Parathyroid adenoma (tissue), 2 donors: ENCODE measurements at regions not wholly inside any gene's neighbourhood (a gene's known extent, or its start where the extent isn't known, plus 50 kb on each side); places are given as distances from the start of the nearest gene placed in this dataset.
A peak's percentile ranks its signal among the peaks of the same experiment; 100 is the strongest.

Experiments used
- H2AFZ ChIP-seq: fragments of 300-600 bp; sonication (generic); one replicate; pipeline ENCODE4 v1.7.0; 2017; ENCODE audit warnings: antibody characterized with exemption, mild to moderate bottlenecking
- H3K27ac ChIP-seq: fragments of 300-600 bp; sonication (generic); one replicate; pipeline ENCODE4 v1.7.0; 2017
- H3K27me3 ChIP-seq: fragments of 300-600 bp; sonication (generic); one replicate; pipeline ENCODE4 v1.7.0; 2017; ENCODE audit warnings: low read length; ENCODE audit not compliant: control insufficient read depth, insufficient read depth
- H3K36me3 ChIP-seq: fragments of 300-600 bp; sonication (generic); one replicate; pipeline ENCODE4 v1.7.0; 2017; ENCODE audit warnings: low read length; ENCODE audit not compliant: control insufficient read depth, insufficient read depth
- H3K4me1 ChIP-seq: fragments of 300-600 bp; sonication (generic); one replicate; pipeline ENCODE4 v1.7.0; 2017; ENCODE audit warnings: control low read depth
- H3K4me2 ChIP-seq: fragments of 300-600 bp; sonication (generic); one replicate; pipeline ENCODE4 v1.7.0; 2017; ENCODE audit warnings: low read length
- H3K4me3 ChIP-seq: fragments of 300-600 bp; sonication (generic); one replicate; pipeline ENCODE4 v1.7.0; 2017; ENCODE audit warnings: low read depth, low read length
- H3K79me2 ChIP-seq: fragments of 300-600 bp; sonication (generic); one replicate; pipeline ENCODE4 v1.7.0; 2017; ENCODE audit warnings: control low read depth
- H3K9ac ChIP-seq: fragments of 300-600 bp; sonication (generic); one replicate; pipeline ENCODE4 v1.7.0; 2017; ENCODE audit warnings: mild to moderate bottlenecking
- H3K9me3 ChIP-seq: fragments of 300-600 bp; sonication (generic); one replicate; pipeline ENCODE4 v1.7.0; 2017; ENCODE audit warnings: low read length; ENCODE audit not compliant: control insufficient read depth
- CTCF ChIP-seq: fragments of 300-600 bp; sonication (generic); IDR thresholded peaks from one replicate; pipeline ENCODE4 v1.7.0; 2017; ENCODE audit warnings: antibody characterized with exemption, mild to moderate bottlenecking
- donor health status: primary hyperparathyroidism.

GRCh38 chr3:99071096-99071495, 169.6 kb upstream of the DCBLD2 start:
- Histone ChIP-seq H3K79me2 (no peaks in the 10 kb centered on the region), H3K27ac (peak overlapping the region; percentile 39), H3K36me3 (no peaks in the 10 kb centered on the region), H3K27me3 (no peaks in the 10 kb centered on the region), H3K9ac (no peak overlapping the region), H3K4me2 (no peak overlapping the region), H3K9me3 (no peaks in the 10 kb centered on the region), H3K4me1 (peaks cover 25% of the 10 kb centered on the region), H2AFZ (peak overlapping the region; percentile 41), H3K4me3 (no peak overlapping the region)
- TF ChIP-seq CTCF: no peak

GRCh38 chr3:99069973-99070372, 168.5 kb upstream of the DCBLD2 start:
- Histone ChIP-seq H3K4me1 (peaks cover 25% of the 10 kb centered on the region), H3K9me3 (no peaks in the 10 kb centered on the region), H3K4me3 (no peak overlapping the region), H3K79me2 (no peaks in the 10 kb centered on the region), H3K27me3 (no peaks in the 10 kb centered on the region), H3K9ac (no peak overlapping the region), H2AFZ (peak overlapping the region; percentile 41), H3K36me3 (no peaks in the 10 kb centered on the region), H3K27ac (peak overlapping the region; percentile 39), H3K4me2 (peak overlapping the region; percentile 41)
- no peak for TF ChIP-seq CTCF

DNA sequence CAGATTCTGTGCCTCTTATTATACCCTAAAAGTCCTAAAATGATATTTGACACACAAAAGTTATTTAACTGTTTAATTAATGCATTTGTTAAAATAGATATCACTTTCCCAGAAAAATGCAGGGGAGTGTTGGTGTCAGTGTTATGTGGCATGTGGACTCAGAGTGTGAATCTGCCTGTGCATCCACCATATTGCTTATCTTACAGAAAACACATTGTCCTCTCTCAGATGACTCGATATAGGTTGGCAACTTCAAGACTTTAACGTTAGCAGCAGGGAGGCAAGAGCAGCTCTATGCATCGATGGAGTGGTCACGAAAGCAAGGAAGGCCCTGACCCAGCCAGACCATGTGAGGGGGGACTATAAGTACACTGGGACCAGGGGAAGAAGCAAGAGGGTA, 165.4 kb upstream of the DCBLD2 start:
- Histone ChIP-seq H3K79me2 (no peaks in the 10 kb centered on the region), H3K27me3 (no peaks in the 10 kb centered on the region), H2AFZ (no peak overlapping the region), H3K4me2 (no peak overlapping the region), H3K9me3 (no peaks in the 10 kb centered on the region), H3K36me3 (no peaks in the 10 kb centered on the region), H3K27ac (no peak overlapping the region), H3K4me1 (peaks cover 21% of the 10 kb centered on the region), H3K9ac (no peak overlapping the region), H3K4me3 (no peak overlapping the region)
- no peak for TF ChIP-seq CTCF

DNA sequence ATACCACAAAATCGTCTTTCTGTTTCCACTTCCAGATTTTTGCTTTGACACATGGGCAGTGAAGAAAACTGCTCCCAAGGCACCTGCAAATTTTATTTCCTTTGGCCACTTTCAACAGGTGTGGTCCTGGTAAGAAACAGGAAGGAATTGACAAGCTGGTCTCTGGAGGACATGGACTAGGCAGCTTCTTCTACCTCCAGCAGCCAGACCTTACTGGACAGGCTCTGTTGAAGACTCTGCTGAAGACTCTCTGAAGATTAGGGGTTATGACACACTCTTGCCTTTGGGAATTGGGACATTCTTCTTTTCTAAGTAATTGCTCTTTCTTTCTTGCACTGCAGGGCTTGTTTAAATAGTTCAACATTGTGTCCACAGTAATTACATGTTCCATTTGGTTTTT, 147.7 kb upstream of the DCBLD2 start:
- H2AFZ ChIP-seq: no peak overlapping the region
- H3K9ac ChIP-seq: no peak overlapping the region
- no peak overlapping the region for H3K4me3 ChIP-seq
- no peak overlapping the region for H3K4me2 ChIP-seq
- no peak overlapping the region for H3K27ac ChIP-seq
- H3K4me1 ChIP-seq: no peaks in the 10 kb centered on the region
- no peaks in the 10 kb centered on the region for H3K9me3 ChIP-seq
- H3K36me3 ChIP-seq: no peaks in the 10 kb centered on the region
- no peaks in the 10 kb centered on the region for H3K79me2 ChIP-seq
- TF ChIP-seq CTCF: no peak
- H3K27me3 ChIP-seq: no peaks in the 10 kb centered on the region

DNA sequence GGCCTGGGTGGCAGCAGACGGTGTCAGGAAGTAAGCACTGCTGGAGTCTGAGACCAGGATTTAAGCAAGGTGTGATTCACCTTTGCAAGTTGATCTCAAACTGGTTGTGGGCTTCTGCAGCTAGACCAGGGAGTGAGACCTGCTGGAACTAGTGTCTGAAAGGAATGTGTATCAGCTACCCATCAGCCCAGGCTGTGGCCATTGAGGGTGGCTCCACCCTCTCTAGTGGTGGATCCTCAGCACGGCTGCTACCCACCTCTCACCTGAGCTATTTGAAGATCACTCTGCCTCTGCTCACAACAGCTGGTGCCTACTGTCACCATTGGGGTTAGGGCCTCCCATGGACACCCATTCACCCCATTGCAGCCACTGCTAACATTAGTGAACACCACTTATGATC, 140.3 kb upstream of the DCBLD2 start:
- Histone ChIP-seq H3K27me3 (no peaks in the 10 kb centered on the region), H3K4me1 (no peaks in the 10 kb centered on the region), H3K79me2 (no peaks in the 10 kb centered on the region)

More for the DNA sequence above, 140.3 kb upstream of the DCBLD2 start:
- Histone ChIP-seq H2AFZ (no peak overlapping the region), H3K27ac (no peak overlapping the region), H3K4me3 (no peak overlapping the region), H3K4me2 (no peak overlapping the region), H3K9ac (no peak overlapping the region), H3K9me3 (no peaks in the 10 kb centered on the region), H3K36me3 (no peaks in the 10 kb centered on the region)
- no peak for TF ChIP-seq CTCF
